Neural crest cell (in vitro differentiated cells): ENCODE measurements at regions not wholly inside any gene's neighbourhood (a gene's known extent, or its start where the extent isn't known, plus 50 kb on each side); places are given as distances from the start of the nearest gene placed in this dataset.

Experiments
- DNase-seq: peaks from one replicate; pipeline ENCODE4 v3.0.0; 2021; ENCODE audit warnings: low read depth, mixed read lengths, low spot score
- H3K27ac Mint-ChIP-seq: one replicate; pipeline ENCODE4 v1.8.0; 2021; ENCODE audit warnings: mild to moderate bottlenecking, mixed read lengths; ENCODE audit not compliant: unreplicated experiment
- H3K27me3 Mint-ChIP-seq: 2 replicates; pipeline ENCODE4 v1.8.0; 2021; ENCODE audit warnings: low read depth, mild to moderate bottlenecking, mixed read lengths
- H3K36me3 Mint-ChIP-seq: 2 replicates; pipeline ENCODE4 v1.8.0; 2021; ENCODE audit warnings: low read depth, mild to moderate bottlenecking, mixed read lengths
- H3K4me1 Mint-ChIP-seq: 2 replicates; pipeline ENCODE4 v1.8.0; 2021; ENCODE audit warnings: mixed read lengths
- H3K4me3 Mint-ChIP-seq: one replicate; pipeline ENCODE4 v1.8.0; 2021; ENCODE audit warnings: mild to moderate bottlenecking, mixed read lengths
- H3K9me3 Mint-ChIP-seq: 2 replicates; pipeline ENCODE4 v1.8.0; 2021; ENCODE audit warnings: mixed read lengths
- CTCF ChIP-seq: fragments of 200-600 bp; sonication (generic); conservative IDR thresholded peaks from 2 replicates; pipeline ENCODE4 v1.5.0; 2021; ENCODE audit warnings: antibody characterized with exemption, mild to moderate bottlenecking

DNA sequence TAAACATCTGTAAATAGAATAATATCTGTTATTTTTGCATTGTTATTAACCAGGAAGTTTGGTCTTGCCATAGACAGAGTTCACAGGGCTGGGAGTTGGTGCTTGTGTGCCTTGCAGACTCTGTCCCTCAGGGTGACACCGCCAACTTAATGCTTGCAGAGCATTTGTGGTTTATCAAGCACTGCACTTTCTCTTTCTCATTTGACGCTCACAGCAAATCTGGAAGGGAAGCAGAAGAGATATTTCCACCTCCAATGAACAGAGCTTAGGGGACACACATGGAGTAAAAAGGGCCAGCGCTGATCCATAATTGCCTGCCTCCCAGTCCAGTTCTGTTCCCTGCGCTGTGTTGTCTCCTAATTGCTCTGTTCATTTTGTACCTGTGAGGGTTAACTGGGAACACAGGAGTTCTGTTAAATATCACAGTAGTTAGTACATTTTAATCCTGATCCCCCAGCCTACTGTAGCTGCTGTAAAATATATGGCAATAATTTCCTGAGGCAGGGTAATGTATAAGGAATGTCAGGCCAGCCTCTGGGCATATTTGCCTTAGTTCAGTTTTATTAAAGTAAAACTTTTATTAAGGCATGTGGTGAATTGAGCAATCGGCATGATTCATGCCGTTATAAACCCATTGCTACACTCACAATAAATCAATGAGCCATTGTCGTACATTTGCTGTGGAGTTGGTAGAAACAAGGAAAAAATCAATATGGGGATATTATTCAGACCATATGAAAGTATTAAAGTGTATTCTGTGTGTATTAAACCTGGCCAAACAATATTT is 182.5 kb upstream of the OSR1 start:
- H3K4me3 Mint-ChIP-seq = no peak overlapping the region
- no peaks in the 10 kb centered on the region for H3K27me3 Mint-ChIP-seq
- no peak for TF ChIP-seq CTCF
- no peaks in the 10 kb centered on the region for H3K4me1 Mint-ChIP-seq
- no peaks in the 10 kb centered on the region for H3K9me3 Mint-ChIP-seq
- H3K27ac Mint-ChIP-seq = no peak overlapping the region
- no peaks in the 10 kb centered on the region for H3K36me3 Mint-ChIP-seq
- DNase-seq = no peak

DNA sequence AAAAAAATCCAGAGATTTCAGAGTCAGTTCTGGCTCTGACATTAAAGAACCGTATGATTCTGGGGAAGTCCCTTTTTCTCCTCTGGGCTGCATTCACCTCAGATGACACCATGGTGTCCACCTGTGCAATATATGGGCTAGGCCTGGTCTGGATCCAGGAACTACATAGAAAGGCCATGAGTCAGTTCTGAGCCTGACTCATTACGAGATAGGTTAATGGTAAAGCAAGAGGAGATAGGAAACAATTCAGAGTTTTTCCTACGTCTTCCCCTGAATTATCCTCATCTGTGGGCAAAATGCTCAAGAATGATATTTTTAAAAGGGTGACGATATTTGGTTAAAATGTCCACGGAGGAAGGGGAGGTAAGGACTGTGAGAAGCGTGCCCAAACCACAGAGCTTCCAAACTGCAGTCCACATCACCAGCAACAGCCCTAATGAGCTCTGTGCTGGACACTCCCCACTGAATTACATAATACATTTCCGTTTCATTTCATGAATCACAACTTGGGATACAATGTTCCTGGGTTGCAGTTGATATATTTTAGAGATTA is 180.1 kb upstream of the OSR1 start:
- Mint-ChIP-seq H3K9me3 (no peaks in the 10 kb centered on the region), H3K27me3 (no peaks in the 10 kb centered on the region), H3K4me1 (no peaks in the 10 kb centered on the region), H3K36me3 (no peaks in the 10 kb centered on the region), H3K27ac (no peak overlapping the region), H3K4me3 (no peak overlapping the region)
- DNase-seq = no peak
- TF ChIP-seq CTCF = no peak

DNA sequence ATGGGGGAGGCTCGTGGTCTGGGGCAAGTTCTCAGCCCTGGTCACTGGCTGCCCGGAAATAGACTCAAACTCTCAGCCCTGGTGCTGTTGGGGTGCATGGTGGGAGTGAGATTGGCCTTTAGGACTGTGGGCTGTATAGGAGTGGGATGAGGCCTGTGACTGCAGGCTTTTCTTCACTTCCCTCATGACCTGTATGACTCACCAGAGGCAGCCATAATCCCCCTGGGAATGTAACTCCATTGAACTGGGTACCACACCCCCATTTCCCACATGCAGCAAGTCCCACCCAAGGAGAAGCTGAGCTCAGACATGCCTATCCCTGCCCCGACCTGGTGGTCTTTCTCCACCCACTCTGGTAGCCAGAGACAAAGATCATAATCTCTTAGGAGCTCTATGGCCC is 177.7 kb upstream of the OSR1 start:
- H3K4me3 Mint-ChIP-seq = no peak overlapping the region
- no peak overlapping the region for H3K27ac Mint-ChIP-seq
- no peak for TF ChIP-seq CTCF
- H3K36me3 Mint-ChIP-seq = no peaks in the 10 kb centered on the region
- no peaks in the 10 kb centered on the region for H3K27me3 Mint-ChIP-seq
- H3K4me1 Mint-ChIP-seq = no peaks in the 10 kb centered on the region
- H3K9me3 Mint-ChIP-seq = no peaks in the 10 kb centered on the region
- DNase-seq = no peak

DNA sequence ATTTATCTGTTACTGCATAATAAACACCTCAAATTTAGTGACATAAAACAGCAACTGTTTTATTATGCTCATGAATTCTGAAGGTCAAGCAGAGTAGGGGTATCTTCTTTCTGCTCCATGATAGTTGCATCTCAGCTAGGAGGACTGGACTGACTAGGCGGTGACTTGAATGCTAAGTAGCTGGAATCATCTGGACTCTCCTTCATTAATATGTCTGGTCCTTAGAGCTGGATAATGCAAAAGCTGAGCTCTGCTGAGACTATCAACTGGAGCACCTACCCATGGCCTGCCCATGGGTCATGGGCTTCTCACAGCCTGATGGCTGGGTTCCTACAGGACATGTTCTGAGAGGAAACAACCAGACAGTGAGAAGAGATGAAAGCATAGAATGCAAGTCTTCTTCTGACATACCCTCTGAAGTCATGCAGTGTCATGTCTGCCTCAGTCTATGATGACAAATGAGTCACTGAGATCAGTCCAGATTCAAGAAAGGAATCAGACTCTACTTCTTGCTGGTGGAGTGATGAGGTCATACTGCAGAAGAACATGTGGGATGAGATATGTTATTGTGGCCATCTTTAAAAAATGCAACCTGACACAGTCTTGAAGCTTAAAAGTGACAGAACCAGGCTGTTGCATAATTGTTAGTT is 174.2 kb upstream of the OSR1 start:
- H3K27ac Mint-ChIP-seq = no peak overlapping the region

GRCh38 chr2:19529677-19530076 is 171.3 kb upstream of the OSR1 start:
- Mint-ChIP-seq H3K4me1 (no peaks in the 10 kb centered on the region), H3K9me3 (no peaks in the 10 kb centered on the region), H3K4me3 (no peak overlapping the region), H3K36me3 (no peaks in the 10 kb centered on the region), H3K27me3 (no peaks in the 10 kb centered on the region), H3K27ac (no peak overlapping the region)
- TF ChIP-seq CTCF = no peak
- no peak for DNase-seq

More for the DNA sequence above, 174.2 kb upstream of the OSR1 start:
- Mint-ChIP-seq H3K9me3 (no peaks in the 10 kb centered on the region), H3K27me3 (no peaks in the 10 kb centered on the region), H3K4me3 (no peak overlapping the region), H3K36me3 (no peaks in the 10 kb centered on the region), H3K4me1 (no peaks in the 10 kb centered on the region)
- DNase-seq = no peak
- TF ChIP-seq CTCF = no peak
